H1 (cell line): ENCODE measurements at regions not wholly inside any gene's neighbourhood (a gene's known extent, or its start where the extent isn't known, plus 50 kb on each side); places are given as distances from the start of the nearest gene placed in this dataset.

Experiments used
- CTCF ChIP-seq, 3 experiments: IDR thresholded peaks; 1 replicate in 2 of 3; 2 replicates in 1 of 3; pipeline versions ENCODE4 v1.5.1 to v1.6.1; 2011; ENCODE audit warnings: low read length in 3 of 3, mild to moderate bottlenecking in 3 of 3, inconsistent platforms in 2 of 3, low read depth in 1 of 3, moderate library complexity in 1 of 3; ENCODE audit not compliant: insufficient read depth in 1 of 3; ENCODE audit errors: control extremely low read depth in 1 of 3
- E2F6 ChIP-seq: IDR thresholded peaks from 2 replicates; pipeline ENCODE4 v1.6.1; 2012; ENCODE audit warnings: inconsistent platforms
- EZH2 ChIP-seq: fragments of 200-600 bp; sonication (generic); IDR thresholded peaks from 2 replicates; pipeline ENCODE4 v1.7.1; 2012; ENCODE audit warnings: low read depth, mild to moderate bottlenecking, moderate library complexity, low read length, inconsistent platforms; ENCODE audit not compliant: severe bottlenecking
- GABPA ChIP-seq: IDR thresholded peaks from 2 replicates; pipeline ENCODE4 v1.6.1; 2011; ENCODE audit warnings: mild to moderate bottlenecking, low read length, moderate library complexity, borderline replicate concordance; ENCODE audit not compliant: insufficient read depth
- HDAC6 ChIP-seq: IDR thresholded peaks from one replicate; pipeline ENCODE4 v1.7.1; 2012; ENCODE audit warnings: low read depth, mild to moderate bottlenecking, inconsistent platforms, low read length, moderate library complexity
- MAX ChIP-seq: IDR thresholded peaks from 2 replicates; pipeline ENCODE4 v1.6.1; 2012; ENCODE audit warnings: inconsistent platforms
- POLR2AphosphoS5 ChIP-seq: IDR thresholded peaks from 2 replicates; pipeline ENCODE4 v1.6.1; 2011; ENCODE audit warnings: low read depth, low read length
- RAD21 ChIP-seq, 2 experiments: IDR thresholded peaks in 1 of 2; conservative IDR thresholded peaks in 1 of 2; 2 replicates each; pipeline ENCODE4 v1.6.1; 2011; ENCODE audit warnings: low read depth in 2 of 2, low read length in 2 of 2, improper control_type of control experiment in 1 of 2, inconsistent platforms in 1 of 2, mild to moderate bottlenecking in 1 of 2, moderate library complexity in 1 of 2
- RXRA ChIP-seq: IDR thresholded peaks from 2 replicates; pipeline ENCODE4 v1.6.1; 2011; ENCODE audit warnings: low read depth, mild to moderate bottlenecking, low read length, moderate library complexity; ENCODE audit not compliant: insufficient read depth
- SUZ12 ChIP-seq: fragments of 200-600 bp; sonication (generic); IDR thresholded peaks from 2 replicates; pipeline ENCODE4 v1.6.1; 2012; ENCODE audit warnings: mild to moderate bottlenecking, inconsistent platforms, low read length, moderate library complexity, mixed read lengths
- TAF1 ChIP-seq: IDR thresholded peaks from 2 replicates; pipeline ENCODE4 v1.6.1; 2011; ENCODE audit warnings: mild to moderate bottlenecking, low read depth, low read length
- TAF7 ChIP-seq: optimal IDR thresholded peaks from 2 replicates; pipeline ENCODE3; 2011; ENCODE audit warnings: low read depth, mild to moderate bottlenecking, inconsistent platforms, low read length, moderate library complexity, borderline replicate concordance

GRCh38 chr13:39108783-39109182, 70.5 kb downstream of the NHLRC3 start:
- no peak for TF ChIP-seq MAX
- TF ChIP-seq TAF1: no peak
- TF ChIP-seq EZH2: no peak
- no peak for TF ChIP-seq CTCF (IDR thresholded peaks at IDR 0.05; ENCODE audit: control extremely low read depth in 1 of 3, insufficient read depth in 1 of 3, low read depth in 1 of 3, low read length in 3 of 3)
- no peak for TF ChIP-seq RAD21 (IDR thresholded peaks at IDR 0.05 in 1 of 2, conservative IDR thresholded peaks at IDR 0.05 in 1 of 2; ENCODE audit: low read depth in 2 of 2, low read length in 2 of 2)
- no peak for TF ChIP-seq SUZ12
- no peak for TF ChIP-seq GABPA
- TF ChIP-seq POLR2AphosphoS5: no peak
- no peak for TF ChIP-seq TAF7
- TF ChIP-seq HDAC6: no peak
- no peak for TF ChIP-seq E2F6
- no peak for TF ChIP-seq RXRA
